CD4-positive, alpha-beta T cell (primary cell): ENCODE measurements at regions not wholly inside any gene's neighbourhood (a gene's known extent, or its start where the extent isn't known, plus 50 kb on each side); places are given as distances from the start of the nearest gene placed in this dataset.

Experiments used
- ATAC-seq: fragments of 200-7000 bp; cut with Tn5 transposase; one replicate; pipeline ENCODE4 v1.10.0; 2022; ENCODE audit warnings: mild to moderate bottlenecking; ENCODE audit not compliant: poor library complexity
- CTCF ChIA-PET: fragments of 350-600 bp; sonication (Branson Sonifier 250); formaldehyde crosslinking; loops from one replicate; lab custom pipeline; 2021; ENCODE audit warnings: antibody characterized with exemption, inconsistent platforms; lab: Charles Lee
- POLR2A ChIA-PET: fragments of 350-600 bp; sonication (Branson Sonifier 250); formaldehyde crosslinking; loops from one replicate; lab custom pipeline; 2021; ENCODE audit warnings: antibody characterized with exemption, inconsistent platforms; lab: Charles Lee
- DNase-seq, 14 experiments: peaks; one replicate each; pipeline ENCODE4 v3.0.0-alpha.2; 2013 to 2020; ENCODE audit warnings: mixed read lengths in 2 of 14
- H3K27ac ChIP-seq, 2 donors: one replicate each; pipeline versions ENCODE4 v1.5.1 to v1.7.0; 2013; ENCODE audit warnings: low read length in 2 of 2, low read depth in 1 of 2, mild to moderate bottlenecking in 1 of 2
- H3K27me3 ChIP-seq, 2 experiments: 1 replicate in 1 of 2; 2 replicates in 1 of 2; pipeline versions ENCODE4 v1.6.1 to v1.7.0; 2013; ENCODE audit warnings: low read length in 2 of 2, control low read depth in 1 of 2, mild to moderate bottlenecking in 1 of 2, moderate library complexity in 1 of 2; ENCODE audit not compliant: insufficient read depth in 2 of 2, control insufficient read depth in 1 of 2
- H3K36me3 ChIP-seq: one replicate; pipeline ENCODE4 v1.6.1; 2013; ENCODE audit warnings: low read length, control low read depth; ENCODE audit not compliant: insufficient read depth
- H3K4me1 ChIP-seq: one replicate; pipeline ENCODE4 v1.6.1; 2013; ENCODE audit warnings: low read length, control low read depth; ENCODE audit not compliant: insufficient read depth
- H3K4me3 ChIP-seq: one replicate; pipeline ENCODE4 v1.5.1; 2013; ENCODE audit warnings: mild to moderate bottlenecking, low read length, moderate library complexity
- H3K9me3 ChIP-seq, 2 experiments: 1 replicate in 1 of 2; 2 replicates in 1 of 2; pipeline versions ENCODE4 v1.6.1 to v1.7.0; 2013; ENCODE audit warnings: low read length in 2 of 2, mild to moderate bottlenecking in 2 of 2, control low read depth in 1 of 2, moderate library complexity in 1 of 2; ENCODE audit not compliant: control insufficient read depth in 1 of 2, insufficient read depth in 1 of 2
- H3K27ac Mint-ChIP-seq: one replicate; pipeline ENCODE4 v1.8.0; 2020; ENCODE audit warnings: mixed read lengths
- H3K27me3 Mint-ChIP-seq: one replicate; pipeline ENCODE4 v1.8.0; 2021; ENCODE audit warnings: mixed read lengths
- H3K36me3 Mint-ChIP-seq: one replicate; pipeline ENCODE4 v1.8.0; 2021; ENCODE audit warnings: low read depth, mixed read lengths
- H3K4me1 Mint-ChIP-seq: one replicate; pipeline ENCODE4 v1.8.0; 2021; ENCODE audit warnings: low read depth, mixed read lengths
- H3K4me3 Mint-ChIP-seq: one replicate; pipeline ENCODE4 v1.8.0; 2020; ENCODE audit warnings: mild to moderate bottlenecking, mixed read lengths
- H3K9me3 Mint-ChIP-seq: one replicate; pipeline ENCODE4 v1.8.0; 2020; ENCODE audit warnings: mixed read lengths
- intact Hi-C, 2 experiments: fragments of 100-400 bp; cut with DNase I in 1 of 2; cut with micrococcal nuclease in 1 of 2; formaldehyde crosslinking; loops; one replicate each; pipeline versions ENCODE4 v1.15.1 to v1.9.0; 2023 to 2025; cut with DNase I, micrococcal nuclease
- TF ChIP-seq, protein P1 (sequence below): fragments of 200-600 bp; IDR thresholded peaks from one replicate; pipeline ENCODE4 v1.8.0; 2022; ENCODE audit warnings: antibody characterized with exemption, mild to moderate bottlenecking

DNA sequence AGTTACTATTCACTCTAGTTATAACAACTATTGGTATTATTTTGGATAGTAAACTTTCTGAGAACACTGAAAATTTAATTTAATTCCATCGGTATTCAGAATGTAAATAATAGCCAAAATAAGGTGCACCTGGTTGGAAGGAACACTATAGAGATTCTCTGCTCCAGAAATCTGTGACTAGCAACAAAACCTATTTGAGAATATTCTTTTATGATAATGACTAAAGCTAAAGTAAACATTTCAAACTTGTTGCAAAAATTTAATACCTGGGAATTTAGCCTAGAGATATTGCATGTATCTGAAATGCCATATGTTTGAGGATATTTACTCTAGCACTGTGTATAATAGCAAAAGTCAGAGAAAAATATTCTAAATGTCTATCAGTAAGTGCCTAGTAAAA, 144.1 kb downstream of the PLK2 start:
- Histone ChIP-seq H3K27ac (no peak overlapping the region), H3K4me1 (no peaks in the 10 kb centered on the region), H3K27me3 (no peaks in the 10 kb centered on the region), H3K36me3 (no peaks in the 10 kb centered on the region), H3K4me3 (no peak overlapping the region), H3K9me3 (no peaks in the 10 kb centered on the region)
- TF ChIP-seq, protein P1, sequence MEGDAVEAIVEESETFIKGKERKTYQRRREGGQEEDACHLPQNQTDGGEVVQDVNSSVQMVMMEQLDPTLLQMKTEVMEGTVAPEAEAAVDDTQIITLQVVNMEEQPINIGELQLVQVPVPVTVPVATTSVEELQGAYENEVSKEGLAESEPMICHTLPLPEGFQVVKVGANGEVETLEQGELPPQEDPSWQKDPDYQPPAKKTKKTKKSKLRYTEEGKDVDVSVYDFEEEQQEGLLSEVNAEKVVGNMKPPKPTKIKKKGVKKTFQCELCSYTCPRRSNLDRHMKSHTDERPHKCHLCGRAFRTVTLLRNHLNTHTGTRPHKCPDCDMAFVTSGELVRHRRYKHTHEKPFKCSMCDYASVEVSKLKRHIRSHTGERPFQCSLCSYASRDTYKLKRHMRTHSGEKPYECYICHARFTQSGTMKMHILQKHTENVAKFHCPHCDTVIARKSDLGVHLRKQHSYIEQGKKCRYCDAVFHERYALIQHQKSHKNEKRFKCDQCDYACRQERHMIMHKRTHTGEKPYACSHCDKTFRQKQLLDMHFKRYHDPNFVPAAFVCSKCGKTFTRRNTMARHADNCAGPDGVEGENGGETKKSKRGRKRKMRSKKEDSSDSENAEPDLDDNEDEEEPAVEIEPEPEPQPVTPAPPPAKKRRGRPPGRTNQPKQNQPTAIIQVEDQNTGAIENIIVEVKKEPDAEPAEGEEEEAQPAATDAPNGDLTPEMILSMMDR = no peak
- Mint-ChIP-seq H3K27ac (no peak overlapping the region), H3K9me3 (no peaks in the 10 kb centered on the region), H3K4me3 (no peak overlapping the region), H3K4me1 (no peaks in the 10 kb centered on the region), H3K36me3 (no peaks in the 10 kb centered on the region), H3K27me3 (no peaks in the 10 kb centered on the region)
- no peak for ATAC-seq
- intact Hi-C loops = no loop called here
- ChIA-PET CTCF (no interaction called here), POLR2A (no interaction called here)
- DNase-seq = no peak

DNA sequence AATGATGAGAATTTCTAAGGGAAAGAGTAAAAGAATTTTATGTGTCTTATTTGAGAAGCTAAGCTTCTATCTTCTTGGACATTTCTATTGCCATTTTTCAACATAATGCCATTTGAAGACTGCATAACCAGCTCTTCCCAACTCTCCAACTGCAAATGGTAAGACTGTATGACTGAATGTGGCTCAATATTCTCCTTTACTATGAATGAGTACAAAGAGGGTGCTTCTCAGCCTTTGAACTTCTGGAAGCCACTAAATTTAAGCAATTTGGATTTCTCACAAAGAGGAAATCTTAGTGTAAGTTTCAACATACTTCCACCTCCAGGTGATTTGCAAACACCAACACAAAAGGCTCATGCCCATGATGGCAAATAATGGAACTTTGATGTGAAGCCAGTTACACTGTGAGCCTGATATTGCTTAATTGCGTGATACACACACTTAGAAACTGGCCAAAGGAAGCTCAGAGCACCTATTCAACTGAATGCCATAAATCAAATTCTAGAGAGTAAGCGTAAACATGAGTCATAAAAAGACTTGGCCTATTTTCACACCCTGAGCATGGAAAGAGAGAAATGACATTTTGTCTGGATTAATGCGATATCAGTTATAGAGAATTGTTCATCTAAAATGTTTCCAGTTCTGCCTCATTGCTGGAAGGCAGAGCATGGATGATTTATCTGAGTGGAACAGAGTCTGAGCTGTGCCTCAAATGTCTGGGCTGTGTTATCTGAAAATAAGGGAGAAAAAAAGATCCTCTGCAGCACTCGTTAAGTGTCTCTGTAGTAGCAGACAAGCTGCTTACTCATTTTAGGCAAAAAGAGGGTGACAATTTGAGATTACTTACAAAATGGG, 145.3 kb downstream of the PLK2 start:
- Histone ChIP-seq H3K4me3 (no peak overlapping the region), H3K36me3 (no peaks in the 10 kb centered on the region), H3K4me1 (no peaks in the 10 kb centered on the region), H3K9me3 (no peaks in the 10 kb centered on the region), H3K27ac (no peak overlapping the region), H3K27me3 (no peaks in the 10 kb centered on the region)
- DNase-seq = no peak
- CTCF ChIA-PET = no interaction called here
- Mint-ChIP-seq H3K27ac (no peak overlapping the region), H3K4me1 (no peaks in the 10 kb centered on the region), H3K36me3 (no peaks in the 10 kb centered on the region), H3K9me3 (peaks cover 3% of the 10 kb centered on the region), H3K27me3 (peaks cover 6% of the 10 kb centered on the region), H3K4me3 (no peak overlapping the region)
- intact Hi-C loops = no loop called here
- POLR2A ChIA-PET = interaction anchor here (0.6 kb wide), 1 partner anchor 30 kb away, joined by 3 read pairs; no protein-coding TSS in a partner anchor
- no peak for ATAC-seq
- TF ChIP-seq, protein P1 = no peak

- Mint-ChIP-seq H3K36me3 (no peaks in the 10 kb centered on the region), H3K4me3 (no peak overlapping the region), H3K9me3 (peaks cover 3% of the 10 kb centered on the region), H3K4me1 (no peaks in the 10 kb centered on the region), H3K27me3 (peaks cover 9% of the 10 kb centered on the region), H3K27ac (no peak overlapping the region)
- ATAC-seq (no peak), DNase-seq (no peak)
- Histone ChIP-seq H3K36me3 (no peaks in the 10 kb centered on the region), H3K27ac (no peak overlapping the region), H3K4me1 (no peaks in the 10 kb centered on the region), H3K9me3 (no peaks in the 10 kb centered on the region), H3K27me3 (no peaks in the 10 kb centered on the region), H3K4me3 (no peak overlapping the region)
- CTCF ChIA-PET = no interaction called here
- intact Hi-C loops = no loop called here
- TF ChIP-seq, protein P1 = no peak
- POLR2A ChIA-PET = no interaction called here
Measured at GRCh38 chr5:58312299-58312698, 147.6 kb downstream of the PLK2 start.
